SK-N-MC (cell line): ENCODE measurements at regions not wholly inside any gene's neighbourhood (a gene's known extent, or its start where the extent isn't known, plus 50 kb on each side); places are given as distances from the start of the nearest gene placed in this dataset.

Experiments used
- EZH2 ChIP-seq: fragments of 200-600 bp; sonication (generic); IDR thresholded peaks from one replicate; pipeline ENCODE4 v1.6.1; 2017; ENCODE audit warnings: antibody characterized with exemption
- POLR2AphosphoS5 ChIP-seq: IDR thresholded peaks from 2 replicates; pipeline ENCODE4 v1.6.1; 2012; ENCODE audit warnings: mild to moderate bottlenecking, low read depth, low read length, borderline replicate concordance

DNA sequence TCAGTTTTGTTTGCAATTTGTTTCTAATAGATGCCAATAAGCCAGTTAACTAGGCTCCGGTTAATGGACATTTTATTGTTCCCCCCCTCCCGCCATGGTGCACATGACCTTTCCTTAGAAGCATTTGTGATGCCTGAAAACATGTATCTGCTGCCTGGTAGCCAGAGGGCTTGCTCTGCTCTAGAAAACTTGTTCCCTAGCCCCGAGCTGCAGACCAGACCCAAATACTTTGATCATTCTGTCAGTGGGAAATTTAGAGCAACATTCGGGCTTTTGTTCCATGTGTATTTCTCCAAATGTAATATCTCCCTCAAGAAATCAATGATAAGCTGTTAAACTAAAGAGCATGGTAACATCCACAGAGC is 104.7 kb downstream of the EVX1 start:
- TF ChIP-seq POLR2AphosphoS5 = no peak
- no peak for TF ChIP-seq EZH2
